MM.1S (cell line): ENCODE measurements at regions not wholly inside any gene's neighbourhood (a gene's known extent, or its start where the extent isn't known, plus 50 kb on each side); places are given as distances from the start of the nearest gene placed in this dataset.

ENCODE experiments used
- DNase-seq: peaks from one replicate; pipeline ENCODE4 v3.0.0-alpha.2; 2015
- H2AFZ ChIP-seq: fragments of 300-600 bp; sonication (generic); 2 replicates; pipeline ENCODE4 v1.6.0; 2016; ENCODE audit warnings: antibody characterized with exemption, low read length
- H3F3A ChIP-seq: fragments of 300-600 bp; sonication (generic); 2 replicates; pipeline ENCODE4 v1.6.1; 2016; ENCODE audit warnings: mild to moderate bottlenecking, antibody characterized with exemption, low read length, moderate library complexity, mixed read lengths; ENCODE audit not compliant: insufficient read depth
- H3K27ac ChIP-seq: fragments of 300-600 bp; sonication (generic); 2 replicates; pipeline ENCODE4 v1.5.1; 2016; ENCODE audit warnings: mild to moderate bottlenecking, low read length
- H3K27me3 ChIP-seq: fragments of 300-600 bp; sonication (generic); replicated peaks from 2 replicates; pipeline ENCODE4 v1.6.0; 2016; ENCODE audit warnings: low read length; ENCODE audit not compliant: insufficient read depth
- H3K36me3 ChIP-seq: fragments of 300-600 bp; sonication (generic); replicated peaks from 2 replicates; pipeline ENCODE4 v1.6.1; 2016; ENCODE audit warnings: mild to moderate bottlenecking, low read length, mixed read lengths; ENCODE audit not compliant: insufficient read depth
- H3K4me1 ChIP-seq: fragments of 300-600 bp; sonication (generic); 2 replicates; pipeline ENCODE4 v1.6.1; 2016; ENCODE audit warnings: low read length, mixed read lengths
- H3K4me2 ChIP-seq: fragments of 300-600 bp; sonication (generic); 2 replicates; pipeline ENCODE4 v1.6.0; 2016; ENCODE audit warnings: low read depth, low read length
- H3K4me3 ChIP-seq: fragments of 300-600 bp; sonication (generic); 2 replicates; pipeline ENCODE4 v1.5.1; 2016; ENCODE audit warnings: low read length, mixed read lengths
- H3K79me2 ChIP-seq: fragments of 300-600 bp; sonication (generic); 2 replicates; pipeline ENCODE4 v1.6.1; 2016; ENCODE audit warnings: mixed run types, low read length, mixed read lengths
- H3K9ac ChIP-seq: fragments of 300-600 bp; sonication (generic); 2 replicates; pipeline ENCODE4 v1.6.1; 2016; ENCODE audit warnings: low read length, mixed read lengths
- H3K9me2 ChIP-seq: fragments of 300-600 bp; sonication (generic); replicated peaks from 2 replicates; pipeline ENCODE4 v1.6.1; 2016; ENCODE audit warnings: mild to moderate bottlenecking, low read length, mixed read lengths; ENCODE audit not compliant: insufficient read depth
- H3K9me3 ChIP-seq: fragments of 300-600 bp; sonication (generic); replicated peaks from 2 replicates; pipeline ENCODE4 v1.6.1; 2016; ENCODE audit warnings: mild to moderate bottlenecking, low read length, mixed read lengths; ENCODE audit not compliant: insufficient read depth
- H4K20me1 ChIP-seq: fragments of 300-600 bp; sonication (generic); 2 replicates; pipeline ENCODE4 v1.6.1; 2016; ENCODE audit warnings: mild to moderate bottlenecking, low read length, moderate library complexity, mixed read lengths; ENCODE audit not compliant: insufficient read depth
- CTCF ChIP-seq: fragments of 300-600 bp; sonication (generic); IDR thresholded peaks from 2 replicates; pipeline ENCODE4 v1.5.1; 2016; ENCODE audit warnings: antibody characterized with exemption, low read length, mixed read lengths
- EZH2 ChIP-seq: fragments of 300-600 bp; sonication (generic); optimal IDR thresholded peaks from 2 replicates; pipeline ENCODE3; 2017; ENCODE audit warnings: low read depth, mild to moderate bottlenecking, antibody characterized with exemption, low read length, mixed read lengths
- EZH2phosphoT487 ChIP-seq: fragments of 300-600 bp; sonication (generic); IDR thresholded peaks from 2 replicates; pipeline ENCODE4 v1.6.1; 2018; ENCODE audit warnings: antibody characterized with exemption, low read length

DNA sequence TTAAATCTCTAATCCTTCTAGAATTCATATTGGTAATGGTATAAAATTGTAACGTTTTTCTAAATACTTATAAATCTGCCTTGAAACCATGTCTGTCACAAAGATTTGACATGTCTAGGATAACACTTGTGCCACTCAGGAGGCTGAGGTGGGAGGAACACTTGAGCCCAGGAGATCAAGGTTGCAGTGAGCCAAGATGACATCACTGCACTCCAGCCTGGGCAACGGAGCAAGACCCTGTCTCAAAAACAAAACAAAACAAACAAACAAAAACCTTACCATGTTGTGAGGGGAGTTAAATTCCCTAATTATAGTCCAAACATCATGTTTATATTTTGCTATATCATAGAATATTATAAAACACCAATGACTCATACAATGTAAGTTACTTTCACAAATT, 317.5 kb upstream of the SOX5 start:
- Histone ChIP-seq H3K9ac (no peak overlapping the region), H3F3A (no peaks in the 10 kb centered on the region), H3K9me3 (no peaks in the 10 kb centered on the region), H3K4me3 (no peak overlapping the region), H3K36me3 (no peaks in the 10 kb centered on the region), H3K4me1 (no peaks in the 10 kb centered on the region), H3K4me2 (no peak overlapping the region), H4K20me1 (no peaks in the 10 kb centered on the region), H2AFZ (no peak overlapping the region), H3K27me3 (no peaks in the 10 kb centered on the region), H3K9me2 (no peaks in the 10 kb centered on the region), H3K27ac (no peak overlapping the region), H3K79me2 (no peaks in the 10 kb centered on the region)
- no peak for DNase-seq
- TF ChIP-seq EZH2 (no peak), CTCF (no peak), EZH2phosphoT487 (no peak)

DNA sequence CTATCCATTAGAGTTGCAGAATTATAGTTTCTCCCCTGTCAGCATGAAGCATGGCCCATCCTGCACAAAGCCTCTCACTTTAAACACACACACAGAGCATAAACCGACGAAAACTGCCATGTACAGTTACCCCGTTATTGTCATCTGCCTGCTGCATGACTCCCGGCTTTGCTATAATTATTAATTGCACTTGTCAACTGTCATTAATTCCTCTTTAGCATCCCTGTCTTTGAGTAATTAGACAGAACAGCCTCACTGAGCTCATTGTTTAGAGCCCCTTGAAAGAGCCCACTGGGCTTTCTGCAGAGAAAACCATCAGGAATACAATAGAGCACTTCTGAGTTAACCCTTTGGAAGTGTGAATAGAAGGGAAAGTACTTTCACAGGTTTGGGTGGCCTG, 307.2 kb upstream of the SOX5 start:
- no peak for DNase-seq
- Histone ChIP-seq H3K79me2 (no peaks in the 10 kb centered on the region), H3K9me2 (no peaks in the 10 kb centered on the region), H3K4me2 (no peak overlapping the region), H3F3A (no peaks in the 10 kb centered on the region), H4K20me1 (no peaks in the 10 kb centered on the region), H3K36me3 (no peaks in the 10 kb centered on the region), H3K27me3 (no peaks in the 10 kb centered on the region), H3K9ac (no peak overlapping the region), H3K27ac (no peak overlapping the region), H3K4me1 (no peaks in the 10 kb centered on the region), H3K9me3 (no peaks in the 10 kb centered on the region), H3K4me3 (no peak overlapping the region), H2AFZ (no peak overlapping the region)
- TF ChIP-seq EZH2 (no peak), EZH2phosphoT487 (no peak), CTCF (no peak)

DNA sequence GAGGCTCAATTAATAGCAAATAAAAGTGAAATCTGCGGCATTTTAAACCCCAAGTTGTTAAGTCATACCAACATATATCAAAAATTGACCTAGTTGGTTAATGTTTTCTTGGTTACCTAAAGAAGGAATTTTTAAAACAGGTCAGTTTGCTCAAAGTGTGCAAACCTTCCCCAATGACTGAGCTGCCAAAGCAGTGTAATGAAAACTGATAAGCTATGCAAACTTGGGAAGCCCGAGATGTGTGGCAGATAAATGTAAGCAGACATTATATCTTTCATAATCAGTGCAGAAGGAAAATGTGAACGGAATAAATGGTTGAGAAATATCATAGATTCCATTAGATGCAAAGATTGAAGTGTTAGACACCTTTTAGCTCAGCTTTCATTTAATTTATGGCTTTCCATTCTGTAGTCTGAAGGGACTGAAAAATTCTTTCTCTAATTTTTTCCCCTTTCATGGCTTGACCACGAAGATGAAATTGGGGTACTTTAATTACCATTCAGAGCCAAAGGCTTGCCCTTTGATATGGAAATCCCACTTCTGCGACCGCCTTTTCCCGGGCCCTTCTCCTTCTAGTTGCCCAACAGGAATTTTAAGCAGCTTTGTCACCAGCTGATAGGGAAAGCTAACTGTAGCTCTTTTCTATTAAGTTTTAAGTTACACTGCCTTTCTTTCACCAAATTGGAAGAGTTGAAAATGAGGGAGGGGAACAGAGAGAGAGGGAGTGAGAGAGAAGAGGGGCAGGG, 306.6 kb upstream of the SOX5 start:
- Histone ChIP-seq H3K9me2 (no peaks in the 10 kb centered on the region), H3K4me3 (no peak overlapping the region), H3K27ac (no peak overlapping the region), H3K27me3 (no peaks in the 10 kb centered on the region), H3K4me1 (no peaks in the 10 kb centered on the region), H3K4me2 (no peak overlapping the region), H3K79me2 (no peaks in the 10 kb centered on the region), H3F3A (no peaks in the 10 kb centered on the region), H2AFZ (no peak overlapping the region), H4K20me1 (no peaks in the 10 kb centered on the region), H3K9me3 (no peaks in the 10 kb centered on the region), H3K36me3 (no peaks in the 10 kb centered on the region), H3K9ac (no peak overlapping the region)
- TF ChIP-seq EZH2phosphoT487 (no peak), CTCF (no peak), EZH2 (no peak)
- no peak for DNase-seq
